Astrocyte (in vitro differentiated cells and primary cell): ENCODE measurements at regions not wholly inside any gene's neighbourhood (a gene's known extent, or its start where the extent isn't known, plus 50 kb on each side); places are given as distances from the start of the nearest gene placed in this dataset.

Experiments
- DNase-seq: peaks from one replicate; pipeline ENCODE4 v3.0.0-alpha.2; 2010; ENCODE audit warnings: low read depth
- FAIRE-seq: peaks from 2 replicates; lab custom pipeline; 2011; peaks lifted over from hg19 to GRCh38; lab: Jason Lieb, UNC
- H2AFZ ChIP-seq: 2 replicates; pipeline ENCODE4 v1.6.0; 2012; ENCODE audit warnings: low read depth, low read length, inconsistent platforms
- H3K27ac ChIP-seq: 2 replicates; pipeline ENCODE4 v1.5.1; 2011; ENCODE audit warnings: low read depth, low read length, inconsistent platforms
- H3K27me3 ChIP-seq: 2 replicates; pipeline ENCODE4 v1.6.0; 2011; ENCODE audit warnings: low read length, inconsistent platforms; ENCODE audit not compliant: insufficient read depth
- H3K36me3 ChIP-seq: 2 replicates; pipeline ENCODE4 v1.5.1; 2011; ENCODE audit warnings: low read length, inconsistent platforms; ENCODE audit not compliant: insufficient read depth
- H3K4me1 ChIP-seq: 2 replicates; pipeline ENCODE4 v1.5.1; 2011; ENCODE audit warnings: low read length, inconsistent platforms; ENCODE audit not compliant: insufficient read depth
- H3K4me2 ChIP-seq: 2 replicates; pipeline ENCODE4 v1.6.0; 2012; ENCODE audit warnings: low read length, inconsistent platforms
- H3K4me3 ChIP-seq: 2 replicates; pipeline ENCODE4 v1.5.1; 2011; ENCODE audit warnings: low read depth, mild to moderate bottlenecking, low read length, inconsistent platforms; ENCODE audit not compliant: insufficient read depth
- H3K79me2 ChIP-seq: 2 replicates; pipeline ENCODE4 v1.6.0; 2012; ENCODE audit warnings: mild to moderate bottlenecking, low read length, inconsistent platforms; ENCODE audit not compliant: insufficient read depth
- H3K9ac ChIP-seq: 2 replicates; pipeline ENCODE4 v1.6.0; 2012; ENCODE audit warnings: mild to moderate bottlenecking, low read length, inconsistent platforms
- H3K9me3 ChIP-seq: 2 replicates; pipeline ENCODE4 v1.5.1; 2012; ENCODE audit warnings: low read depth, mild to moderate bottlenecking, low read length, inconsistent platforms; ENCODE audit not compliant: insufficient read depth
- H4K20me1 ChIP-seq: 2 replicates; pipeline ENCODE4 v1.6.0; 2012; ENCODE audit warnings: low read length, inconsistent platforms; ENCODE audit not compliant: insufficient read depth
- H3K27ac Mint-ChIP-seq: one replicate; pipeline ENCODE4 v1.8.0; 2021; ENCODE audit warnings: mild to moderate bottlenecking, mixed read lengths; ENCODE audit not compliant: unreplicated experiment
- H3K27me3 Mint-ChIP-seq: one replicate; pipeline ENCODE4 v1.8.0; 2021; ENCODE audit warnings: low read depth, mixed read lengths; ENCODE audit not compliant: unreplicated experiment
- H3K36me3 Mint-ChIP-seq: one replicate; pipeline ENCODE4 v1.8.0; 2021; ENCODE audit warnings: low read depth, mixed read lengths; ENCODE audit not compliant: unreplicated experiment
- H3K4me1 Mint-ChIP-seq: one replicate; pipeline ENCODE4 v1.8.0; 2021; ENCODE audit warnings: low read depth, mixed read lengths; ENCODE audit not compliant: unreplicated experiment
- H3K4me3 Mint-ChIP-seq: one replicate; pipeline ENCODE4 v1.8.0; 2021; ENCODE audit warnings: mild to moderate bottlenecking, moderate library complexity, mixed read lengths; ENCODE audit not compliant: unreplicated experiment
- H3K9me3 Mint-ChIP-seq: one replicate; pipeline ENCODE4 v1.8.0; 2021; ENCODE audit warnings: mild to moderate bottlenecking, mixed read lengths; ENCODE audit not compliant: unreplicated experiment
- CTCF ChIP-seq: IDR thresholded peaks from 2 replicates; pipeline ENCODE4 v1.5.1; 2011; ENCODE audit warnings: low read depth, mild to moderate bottlenecking, inconsistent platforms, low read length, moderate library complexity; ENCODE audit not compliant: insufficient read depth
- EZH2 ChIP-seq: IDR thresholded peaks from 2 replicates; pipeline ENCODE4 v1.6.1; 2012; ENCODE audit warnings: mild to moderate bottlenecking, low read length, inconsistent platforms; ENCODE audit not compliant: insufficient read depth

- Histone ChIP-seq H3K36me3 (no peaks in the 10 kb centered on the region), H3K27ac (no peak overlapping the region), H3K9me3 (no peaks in the 10 kb centered on the region), H4K20me1 (no peaks in the 10 kb centered on the region), H3K4me1 (peaks cover 11% of the 10 kb centered on the region), H3K4me2 (no peak overlapping the region), H3K79me2 (no peaks in the 10 kb centered on the region), H3K4me3 (no peak overlapping the region), H3K9ac (no peak overlapping the region), H3K27me3 (no peaks in the 10 kb centered on the region), H2AFZ (no peak overlapping the region)
- FAIRE-seq (no peak), DNase-seq (no peak)
- Mint-ChIP-seq H3K27ac (no peak overlapping the region), H3K4me3 (no peak overlapping the region), H3K27me3 (peaks cover 7% of the 10 kb centered on the region), H3K36me3 (peaks cover 5% of the 10 kb centered on the region), H3K4me1 (peaks cover 17% of the 10 kb centered on the region), H3K9me3 (no peaks in the 10 kb centered on the region)
- TF ChIP-seq CTCF, result no peak
- TF ChIP-seq EZH2, result no peak
Measured at GRCh38 chr11:115890500-115890899, 386.3 kb upstream of the CADM1 start.

- Histone ChIP-seq H3K27me3 (no peaks in the 10 kb centered on the region), H3K36me3 (no peaks in the 10 kb centered on the region), H3K4me3 (no peak overlapping the region), H3K9ac (no peak overlapping the region), H4K20me1 (no peaks in the 10 kb centered on the region), H3K79me2 (no peaks in the 10 kb centered on the region), H3K4me2 (no peak overlapping the region), H2AFZ (no peak overlapping the region), H3K27ac (no peak overlapping the region), H3K9me3 (no peaks in the 10 kb centered on the region), H3K4me1 (peaks cover 11% of the 10 kb centered on the region)
- DNase-seq (no peak), FAIRE-seq (no peak)
- TF ChIP-seq EZH2, result no peak
- no peak for TF ChIP-seq CTCF
- Mint-ChIP-seq H3K9me3 (no peaks in the 10 kb centered on the region), H3K36me3 (peaks cover 5% of the 10 kb centered on the region), H3K27ac (no peak overlapping the region), H3K4me1 (peaks cover 25% of the 10 kb centered on the region), H3K27me3 (peaks cover 9% of the 10 kb centered on the region), H3K4me3 (no peak overlapping the region)
Measured at GRCh38 chr11:115889712-115890111, 385.5 kb upstream of the CADM1 start.

GRCh38 chr11:115887727-115888126, 383.5 kb upstream of the CADM1 start:
- H3K27me3 Mint-ChIP-seq, result peaks cover 9% of the 10 kb centered on the region
- no peak overlapping the region for H3K4me3 Mint-ChIP-seq
- no peak overlapping the region for H3K4me2 ChIP-seq
- peaks cover 5% of the 10 kb centered on the region for H3K4me1 ChIP-seq
- H2AFZ ChIP-seq, result no peak overlapping the region
- no peaks in the 10 kb centered on the region for H3K9me3 ChIP-seq
- no peaks in the 10 kb centered on the region for H3K79me2 ChIP-seq
- no peaks in the 10 kb centered on the region for H4K20me1 ChIP-seq
- H3K27ac ChIP-seq, result no peak overlapping the region
- no peak overlapping the region for H3K9ac ChIP-seq
- H3K36me3 ChIP-seq, result no peaks in the 10 kb centered on the region
- H3K4me1 Mint-ChIP-seq, result peaks cover 29% of the 10 kb centered on the region
- DNase-seq, result no peak
- peaks cover 5% of the 10 kb centered on the region for H3K36me3 Mint-ChIP-seq
- H3K4me3 ChIP-seq, result no peak overlapping the region
- H3K27me3 ChIP-seq, result no peaks in the 10 kb centered on the region
- no peak overlapping the region for H3K27ac Mint-ChIP-seq
- TF ChIP-seq CTCF, result no peak
- TF ChIP-seq EZH2, result no peak
- no peaks in the 10 kb centered on the region for H3K9me3 Mint-ChIP-seq
- no peak for FAIRE-seq
